ENCODE measurements at regions not wholly inside any gene's neighbourhood (a gene's known extent, or its start where the extent isn't known, plus 50 kb on each side); places are given as distances from the start of the nearest gene placed in this dataset.

- DNase-seq (no peak), ATAC-seq (no peak)
- Mint-ChIP-seq H3K4me3 (no peak overlapping the region), H3K4me1 (ENCODE audit: low read depth) (no peaks in the 10 kb centered on the region), H3K27me3 (ENCODE audit: low read depth) (peaks cover 11% of the 10 kb centered on the region), H3K36me3 (ENCODE audit: insufficient read depth) (no peaks in the 10 kb centered on the region), H3K9me3 (no peaks in the 10 kb centered on the region)
These were observed 97.5 kb upstream of the KCNJ6 start for GRCh38 chr21:38013741-38014140.

GRCh38 chr21:38014298-38014697 is 98.0 kb upstream of the KCNJ6 start:
- Mint-ChIP-seq H3K36me3 (ENCODE audit: insufficient read depth) (no peaks in the 10 kb centered on the region), H3K27me3 (ENCODE audit: low read depth) (peaks cover 11% of the 10 kb centered on the region), H3K4me3 (no peak overlapping the region), H3K9me3 (no peaks in the 10 kb centered on the region), H3K4me1 (ENCODE audit: low read depth) (no peaks in the 10 kb centered on the region)
- DNase-seq (no peak), ATAC-seq (no peak)

- Mint-ChIP-seq H3K27me3 (ENCODE audit: low read depth) (peaks cover 8% of the 10 kb centered on the region), H3K9me3 (no peaks in the 10 kb centered on the region), H3K4me3 (no peak overlapping the region), H3K36me3 (ENCODE audit: insufficient read depth) (no peaks in the 10 kb centered on the region), H3K4me1 (ENCODE audit: low read depth) (no peaks in the 10 kb centered on the region)
- DNase-seq (no peak), ATAC-seq (no peak)
These were observed 111.7 kb upstream of the KCNJ6 start for GRCh38 chr21:38027901-38028498.

- DNase-seq, result no peak
- Mint-ChIP-seq H3K36me3 (ENCODE audit: insufficient read depth) (no peaks in the 10 kb centered on the region), H3K9me3 (no peaks in the 10 kb centered on the region), H3K4me3 (no peak overlapping the region), H3K27me3 (ENCODE audit: low read depth) (peaks cover 2% of the 10 kb centered on the region), H3K4me1 (ENCODE audit: low read depth) (no peaks in the 10 kb centered on the region)
- ATAC-seq, result no peak
These were observed 116.0 kb upstream of the KCNJ6 start for GRCh38 chr21:38032082-38032801.

GRCh38 chr21:38036016-38036415 is 119.8 kb upstream of the KCNJ6 start:
- ATAC-seq, result no peak
- no peaks in the 10 kb centered on the region for H3K9me3 Mint-ChIP-seq
- no peaks in the 10 kb centered on the region for H3K36me3 Mint-ChIP-seq (ENCODE audit: insufficient read depth)
- no peaks in the 10 kb centered on the region for H3K4me1 Mint-ChIP-seq (ENCODE audit: low read depth)
- no peak overlapping the region for H3K4me3 Mint-ChIP-seq
- DNase-seq, result no peak
- H3K27me3 Mint-ChIP-seq (ENCODE audit: low read depth), result no peaks in the 10 kb centered on the region

GRCh38 chr21:38037416-38037815 is 121.2 kb upstream of the KCNJ6 start:
- Mint-ChIP-seq H3K4me3 (no peak overlapping the region), H3K4me1 (ENCODE audit: low read depth) (no peaks in the 10 kb centered on the region), H3K9me3 (no peaks in the 10 kb centered on the region), H3K36me3 (ENCODE audit: insufficient read depth) (no peaks in the 10 kb centered on the region), H3K27me3 (ENCODE audit: low read depth) (peaks cover 3% of the 10 kb centered on the region)
- no peak for ATAC-seq
- DNase-seq, result no peak

GRCh38 chr21:38039369-38039768 is 123.1 kb upstream of the KCNJ6 start:
- Mint-ChIP-seq H3K9me3 (no peaks in the 10 kb centered on the region), H3K36me3 (ENCODE audit: insufficient read depth) (no peaks in the 10 kb centered on the region), H3K27me3 (ENCODE audit: low read depth) (peaks cover 5% of the 10 kb centered on the region), H3K4me1 (ENCODE audit: low read depth) (no peaks in the 10 kb centered on the region), H3K4me3 (no peak overlapping the region)
- ATAC-seq (no peak), DNase-seq (no peak)

GRCh38 chr21:38039841-38040240 is 123.6 kb upstream of the KCNJ6 start:
- H3K36me3 Mint-ChIP-seq (ENCODE audit: insufficient read depth), result no peaks in the 10 kb centered on the region

GRCh38 chr21:38041493-38041892 is 125.2 kb upstream of the KCNJ6 start:
- Mint-ChIP-seq H3K4me1 (ENCODE audit: low read depth) (no peaks in the 10 kb centered on the region), H3K27me3 (ENCODE audit: low read depth) (peaks cover 5% of the 10 kb centered on the region), H3K36me3 (ENCODE audit: insufficient read depth) (no peaks in the 10 kb centered on the region), H3K4me3 (no peak overlapping the region), H3K9me3 (no peaks in the 10 kb centered on the region)
- ATAC-seq (no peak), DNase-seq (no peak)

More at GRCh38 chr21:38039841-38040240, 123.6 kb upstream of the KCNJ6 start:
- peaks cover 5% of the 10 kb centered on the region for H3K27me3 Mint-ChIP-seq (ENCODE audit: low read depth)
- H3K4me3 Mint-ChIP-seq, result no peak overlapping the region
- DNase-seq (no peak), ATAC-seq (no peak)
- no peaks in the 10 kb centered on the region for H3K4me1 Mint-ChIP-seq (ENCODE audit: low read depth)
- H3K9me3 Mint-ChIP-seq, result no peaks in the 10 kb centered on the region

- H3K4me3 Mint-ChIP-seq, result no peak overlapping the region
- no peak for ATAC-seq
- no peak for DNase-seq
- H3K36me3 Mint-ChIP-seq (ENCODE audit: insufficient read depth), result no peaks in the 10 kb centered on the region
- H3K9me3 Mint-ChIP-seq, result no peaks in the 10 kb centered on the region
- H3K4me1 Mint-ChIP-seq (ENCODE audit: low read depth), result no peaks in the 10 kb centered on the region
- H3K27me3 Mint-ChIP-seq (ENCODE audit: low read depth), result peaks cover 5% of the 10 kb centered on the region
These were observed 126.0 kb upstream of the KCNJ6 start for GRCh38 chr21:38042246-38042645.

- ATAC-seq, result no peak
- peaks cover 2% of the 10 kb centered on the region for H3K27me3 Mint-ChIP-seq (ENCODE audit: low read depth)
- H3K36me3 Mint-ChIP-seq (ENCODE audit: insufficient read depth), result no peaks in the 10 kb centered on the region
These were observed 131.9 kb upstream of the KCNJ6 start for GRCh38 chr21:38048167-38048566.

GRCh38 chr21:38054334-38054733 is 138.1 kb upstream of the KCNJ6 start:
- H3K4me3 Mint-ChIP-seq, result no peak overlapping the region
- H3K9me3 Mint-ChIP-seq, result no peaks in the 10 kb centered on the region
- H3K27me3 Mint-ChIP-seq (ENCODE audit: low read depth), result peaks cover 4% of the 10 kb centered on the region
- H3K36me3 Mint-ChIP-seq (ENCODE audit: insufficient read depth), result no peaks in the 10 kb centered on the region
- DNase-seq (no peak), ATAC-seq (no peak)
- H3K4me1 Mint-ChIP-seq (ENCODE audit: low read depth), result no peaks in the 10 kb centered on the region

More at GRCh38 chr21:38048167-38048566, 131.9 kb upstream of the KCNJ6 start:
- no peak overlapping the region for H3K4me3 Mint-ChIP-seq
- no peaks in the 10 kb centered on the region for H3K4me1 Mint-ChIP-seq (ENCODE audit: low read depth)
- no peak for DNase-seq
- no peaks in the 10 kb centered on the region for H3K9me3 Mint-ChIP-seq

- Mint-ChIP-seq H3K27me3 (ENCODE audit: low read depth) (peaks cover 4% of the 10 kb centered on the region), H3K9me3 (no peaks in the 10 kb centered on the region), H3K36me3 (ENCODE audit: insufficient read depth) (no peaks in the 10 kb centered on the region), H3K4me1 (ENCODE audit: low read depth) (no peaks in the 10 kb centered on the region), H3K4me3 (no peak overlapping the region)
- DNase-seq (no peak), ATAC-seq (no peak)
These were observed 140.2 kb upstream of the KCNJ6 start for GRCh38 chr21:38056481-38056880.

- H3K27me3 Mint-ChIP-seq (ENCODE audit: low read depth), result peaks cover 4% of the 10 kb centered on the region
- no peak overlapping the region for H3K4me3 Mint-ChIP-seq
- DNase-seq (no peak), ATAC-seq (no peak)
- no peaks in the 10 kb centered on the region for H3K4me1 Mint-ChIP-seq (ENCODE audit: low read depth)
- no peaks in the 10 kb centered on the region for H3K9me3 Mint-ChIP-seq
- H3K36me3 Mint-ChIP-seq (ENCODE audit: insufficient read depth), result no peaks in the 10 kb centered on the region
These were observed 141.4 kb upstream of the KCNJ6 start for GRCh38 chr21:38057626-38058025.

- Mint-ChIP-seq H3K4me3 (no peak overlapping the region), H3K9me3 (no peaks in the 10 kb centered on the region), H3K36me3 (ENCODE audit: insufficient read depth) (no peaks in the 10 kb centered on the region), H3K4me1 (ENCODE audit: low read depth) (no peaks in the 10 kb centered on the region), H3K27me3 (ENCODE audit: low read depth) (peaks cover 4% of the 10 kb centered on the region)
- ATAC-seq (no peak), DNase-seq (no peak)
These were observed 144.3 kb upstream of the KCNJ6 start for GRCh38 chr21:38060533-38060932.

All from activated T-cell treated with anti-CD3 and anti-CD28 coated beads, Interleukin-2, amount 50 U/mL, for 4 hours (primary cell).